Esophagus muscularis mucosa (tissue), 4 donors: ENCODE measurements at regions not wholly inside any gene's neighbourhood (a gene's known extent, or its start where the extent isn't known, plus 50 kb on each side); places are given as distances from the start of the nearest gene placed in this dataset.

ENCODE experiments used
- EP300 ChIP-seq: sonication (generic); formaldehyde crosslinking; IDR thresholded peaks from one replicate; pipeline ENCODE4 v1.6.1; 2017; ENCODE audit warnings: antibody characterized with exemption
- POLR2A ChIP-seq: fragments of 450-650 bp; IDR thresholded peaks from one replicate; pipeline ENCODE4 v1.6.1; 2017; ENCODE audit warnings: antibody characterized with exemption, moderate library complexity, mild to moderate bottlenecking, low read depth
- POLR2AphosphoS5 ChIP-seq, 2 donors: sonication (generic); formaldehyde crosslinking; IDR thresholded peaks; one replicate each; pipeline ENCODE4 v1.6.1; 2017; ENCODE audit warnings: antibody characterized with exemption in 2 of 2
- TF ChIP-seq, protein P1 (sequence below), 3 experiments: fragments of 200-600 bp in 2 of 3; fragments of 450-650 bp in 1 of 3; sonication (generic) in 2 of 3; IDR thresholded peaks; one replicate each; pipeline ENCODE4 v1.5.1; 2017 to 2019; ENCODE audit warnings: antibody characterized with exemption in 3 of 3, mild to moderate bottlenecking in 2 of 3, moderate library complexity in 1 of 3

DNA sequence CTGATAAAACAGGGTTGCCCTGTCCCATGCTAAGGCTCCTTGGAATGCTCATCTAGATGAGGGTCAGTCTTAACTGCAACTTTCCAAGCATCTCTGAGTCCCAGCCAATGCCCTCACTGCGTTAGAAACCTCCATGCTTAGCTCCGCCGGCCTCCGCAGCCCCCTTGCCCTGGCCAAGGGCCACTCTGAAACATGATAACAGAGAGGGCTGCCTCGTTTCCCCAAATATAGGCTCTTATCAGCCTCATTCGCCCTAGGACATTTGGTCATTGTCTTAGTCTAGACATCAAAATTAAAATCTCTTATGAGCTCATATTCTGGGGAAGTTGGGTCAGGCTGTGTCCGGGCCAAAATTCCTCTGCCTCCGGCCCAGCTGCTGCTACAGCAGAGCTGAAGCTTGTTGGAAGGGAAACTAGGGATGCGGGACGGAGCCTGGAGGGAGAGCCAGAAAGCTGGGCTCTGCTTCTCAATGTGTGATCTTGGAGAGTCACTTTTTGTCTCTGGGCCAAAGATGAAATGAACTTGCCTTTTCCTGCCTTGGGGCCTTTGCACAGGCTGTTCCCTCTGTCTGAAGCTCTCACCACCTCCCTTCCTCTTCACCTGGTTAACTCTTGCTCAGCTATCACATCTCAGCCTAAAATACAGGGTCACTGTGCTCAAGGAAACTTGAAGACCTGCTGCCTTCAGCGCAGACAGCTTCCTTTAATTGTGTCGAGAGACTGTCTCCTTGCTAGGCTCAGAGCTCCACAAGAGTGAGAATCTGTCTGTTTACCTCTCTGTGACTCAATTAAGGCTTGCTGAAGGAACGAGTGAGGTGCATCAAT is 191.3 kb downstream of the RGS3 start:
- TF ChIP-seq POLR2AphosphoS5 (IDR thresholded peaks at IDR 0.05), result no peak
- TF ChIP-seq, protein P1, sequence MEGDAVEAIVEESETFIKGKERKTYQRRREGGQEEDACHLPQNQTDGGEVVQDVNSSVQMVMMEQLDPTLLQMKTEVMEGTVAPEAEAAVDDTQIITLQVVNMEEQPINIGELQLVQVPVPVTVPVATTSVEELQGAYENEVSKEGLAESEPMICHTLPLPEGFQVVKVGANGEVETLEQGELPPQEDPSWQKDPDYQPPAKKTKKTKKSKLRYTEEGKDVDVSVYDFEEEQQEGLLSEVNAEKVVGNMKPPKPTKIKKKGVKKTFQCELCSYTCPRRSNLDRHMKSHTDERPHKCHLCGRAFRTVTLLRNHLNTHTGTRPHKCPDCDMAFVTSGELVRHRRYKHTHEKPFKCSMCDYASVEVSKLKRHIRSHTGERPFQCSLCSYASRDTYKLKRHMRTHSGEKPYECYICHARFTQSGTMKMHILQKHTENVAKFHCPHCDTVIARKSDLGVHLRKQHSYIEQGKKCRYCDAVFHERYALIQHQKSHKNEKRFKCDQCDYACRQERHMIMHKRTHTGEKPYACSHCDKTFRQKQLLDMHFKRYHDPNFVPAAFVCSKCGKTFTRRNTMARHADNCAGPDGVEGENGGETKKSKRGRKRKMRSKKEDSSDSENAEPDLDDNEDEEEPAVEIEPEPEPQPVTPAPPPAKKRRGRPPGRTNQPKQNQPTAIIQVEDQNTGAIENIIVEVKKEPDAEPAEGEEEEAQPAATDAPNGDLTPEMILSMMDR (IDR thresholded peaks at IDR 0.05), result no peak
- no peak for TF ChIP-seq POLR2A
- no peak for TF ChIP-seq EP300
